GM19463 (cell line): ENCODE measurements at regions not wholly inside any gene's neighbourhood (a gene's known extent, or its start where the extent isn't known, plus 50 kb on each side); places are given as distances from the start of the nearest gene placed in this dataset.
A peak's percentile ranks its signal among the peaks of the same experiment; 100 is the strongest.

Experiments used
- ATAC-seq: cut with Tn5 transposase; IDR thresholded peaks from one replicate; pipeline ENCODE4 v1.9.1; 2021; ENCODE audit warnings: mild to moderate bottlenecking, moderate library complexity; ENCODE audit not compliant: unreplicated experiment

DNA sequence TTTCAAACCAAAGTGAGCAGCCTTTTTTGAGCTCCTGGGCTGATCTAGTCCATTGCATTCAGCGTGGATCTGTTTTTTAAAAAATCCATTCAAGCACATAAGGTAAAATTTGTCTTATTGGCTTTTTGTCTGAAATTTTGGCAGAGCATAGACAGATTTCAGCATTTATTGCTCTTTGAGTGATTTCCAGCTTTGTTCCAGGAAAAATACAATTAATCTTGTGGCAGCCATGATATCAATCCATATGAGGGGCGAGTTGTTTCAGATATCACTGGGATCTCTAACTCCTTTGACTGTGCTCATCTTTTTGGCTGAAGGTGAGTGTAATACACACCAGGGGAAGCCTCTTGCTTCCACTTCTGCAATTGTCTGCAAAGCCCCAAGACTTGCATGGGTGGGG is 523.9 kb downstream of the SLC4A3 start:
- no peak for ATAC-seq

DNA sequence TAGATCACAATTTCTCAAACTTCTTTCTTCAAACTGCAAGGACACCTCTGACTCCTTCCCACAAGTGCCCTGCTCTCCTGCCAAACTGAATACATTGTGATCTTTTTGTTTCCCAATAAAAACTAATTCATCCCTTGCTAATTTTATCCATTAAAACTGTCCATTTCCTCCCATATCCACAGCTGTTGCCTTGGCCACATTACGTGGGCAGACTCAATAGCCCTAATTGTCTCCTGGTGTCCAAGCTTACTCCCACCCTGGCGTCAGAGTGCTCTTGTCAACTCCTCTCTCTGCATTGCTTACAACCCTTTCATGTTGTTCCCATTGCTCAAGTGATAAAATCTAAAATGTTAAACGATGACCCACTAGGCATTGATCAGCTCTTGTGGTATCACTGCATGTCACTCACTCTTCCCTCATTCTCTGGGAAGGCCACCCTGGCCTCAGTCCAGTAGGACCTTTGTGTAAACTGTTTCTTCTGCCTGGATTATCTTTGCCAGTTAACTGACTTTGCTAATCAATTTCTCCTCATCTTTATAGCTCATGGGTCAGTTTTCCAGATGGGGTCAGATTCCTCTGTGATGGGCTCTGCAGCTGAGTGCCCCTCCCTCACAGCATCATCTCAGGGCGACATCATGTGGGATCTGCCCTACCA is 525.0 kb downstream of the SLC4A3 start:
- no peak for ATAC-seq

DNA sequence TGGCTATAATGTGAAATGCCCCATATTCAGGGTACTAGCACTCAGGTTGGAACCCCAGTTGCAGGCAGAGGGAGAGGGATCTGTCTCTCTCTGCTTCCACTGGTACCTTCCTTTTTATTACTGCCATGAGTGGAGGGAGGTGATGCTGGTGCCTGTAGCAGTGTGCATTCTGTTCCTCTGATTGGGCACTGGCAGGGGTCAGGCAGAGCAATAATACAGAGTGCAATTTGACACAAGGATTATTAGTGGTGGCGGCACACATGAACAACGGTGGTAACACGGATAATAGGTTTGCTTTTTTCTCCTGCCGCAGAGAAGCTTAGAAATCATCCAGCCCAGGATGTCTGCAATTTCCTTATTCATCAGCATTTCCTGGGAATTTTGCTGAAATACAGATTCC is 525.7 kb downstream of the SLC4A3 start:
- no peak for ATAC-seq

DNA sequence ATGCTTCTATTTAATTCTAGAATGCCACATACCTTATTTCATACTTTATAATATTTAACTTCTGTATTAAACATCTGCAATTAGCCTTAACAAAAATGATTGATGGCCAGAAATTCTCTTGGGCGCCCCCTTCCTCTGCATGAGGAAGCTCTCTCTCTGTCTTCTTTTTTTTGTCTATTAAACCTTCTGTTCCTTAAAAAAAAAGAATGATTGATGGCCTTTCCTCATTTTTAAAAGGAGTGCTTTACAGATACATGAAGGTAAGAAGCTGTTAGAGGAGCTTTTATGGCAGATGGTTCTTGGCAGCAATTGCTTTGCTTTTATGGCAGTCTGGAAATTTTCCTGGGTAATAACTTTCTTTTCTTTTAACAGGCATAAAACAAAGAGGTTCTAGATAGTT is 526.9 kb downstream of the SLC4A3 start:
- no peak for ATAC-seq

DNA sequence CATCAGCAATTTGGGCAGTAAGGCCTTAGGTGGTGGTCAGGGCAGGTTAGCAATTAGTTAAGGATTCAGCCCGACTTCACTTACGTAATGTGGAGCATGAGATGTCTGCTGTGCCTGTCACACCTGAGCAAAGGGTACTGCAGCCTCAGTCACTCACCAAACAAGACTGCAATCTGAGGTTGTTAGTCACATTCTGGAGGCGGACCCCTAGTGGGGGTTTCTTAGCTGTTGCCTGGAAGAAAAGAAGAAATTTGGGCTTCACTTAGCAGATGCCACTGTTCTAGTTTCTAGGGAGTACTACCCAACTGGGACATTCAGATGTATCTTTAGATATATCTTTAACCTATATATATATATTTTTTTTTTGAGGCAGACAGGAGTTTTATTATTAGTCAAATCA is 529.9 kb downstream of the SLC4A3 start:
- no peak for ATAC-seq

DNA sequence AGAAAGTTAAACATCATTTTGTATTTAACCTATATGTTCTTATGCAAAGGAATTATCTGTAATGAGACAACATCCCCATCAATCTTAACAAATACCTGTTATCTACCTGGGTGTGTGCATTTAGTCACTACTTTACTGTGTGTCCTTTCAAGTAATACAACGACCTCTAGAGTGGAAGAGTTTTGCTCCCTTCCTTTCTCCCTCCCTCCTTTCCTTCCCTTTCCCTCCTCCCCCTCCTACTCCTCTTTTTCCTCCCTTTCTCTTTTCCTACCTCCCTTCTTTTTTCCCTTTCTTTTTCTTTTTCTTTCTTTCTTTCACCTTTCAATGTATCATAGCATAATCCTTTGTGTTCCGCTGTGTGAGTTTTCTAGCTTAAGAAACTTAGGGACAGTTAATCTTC is 532.3 kb downstream of the SLC4A3 start:
- ATAC-seq, result no peak

DNA sequence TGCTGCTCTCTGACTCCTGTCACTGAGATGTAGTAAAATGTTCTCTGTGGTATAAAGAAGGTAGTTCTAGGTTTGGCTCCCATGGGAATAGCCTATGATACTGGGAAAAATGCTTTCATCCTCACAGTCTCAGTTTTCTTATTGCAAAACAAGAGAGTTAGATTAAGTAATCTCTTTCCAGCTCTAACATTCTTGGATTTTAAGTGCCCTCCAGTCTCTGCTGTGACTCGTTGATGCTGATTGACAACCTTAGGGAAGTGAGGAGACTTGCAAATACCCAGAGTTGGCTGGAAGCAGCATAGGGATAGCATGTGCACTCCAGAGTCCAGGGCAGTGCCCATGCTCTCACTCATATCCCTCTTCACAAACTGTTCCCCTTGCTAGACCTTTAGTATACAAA is 534.9 kb downstream of the SLC4A3 start:
- no peak for ATAC-seq

DNA sequence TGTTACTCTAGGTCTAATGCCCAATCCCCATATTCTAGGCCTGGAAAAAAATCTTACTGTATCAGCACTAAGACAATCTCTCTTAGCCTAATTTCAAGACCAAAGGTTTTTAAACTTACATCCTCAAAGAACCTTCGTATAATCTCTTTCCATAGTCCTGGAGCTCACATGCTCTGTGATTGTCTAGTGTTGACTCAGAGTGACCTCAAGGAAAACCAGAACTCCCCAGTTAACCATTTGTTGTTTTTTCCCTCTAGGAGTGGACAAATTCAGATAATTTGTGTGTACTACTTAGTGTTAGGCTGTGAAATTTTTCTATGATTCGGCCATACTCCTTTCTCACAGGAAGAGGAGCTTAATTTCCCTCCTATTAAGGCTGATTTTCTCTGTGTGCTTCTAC is 536.1 kb downstream of the SLC4A3 start:
- ATAC-seq, result no peak

DNA sequence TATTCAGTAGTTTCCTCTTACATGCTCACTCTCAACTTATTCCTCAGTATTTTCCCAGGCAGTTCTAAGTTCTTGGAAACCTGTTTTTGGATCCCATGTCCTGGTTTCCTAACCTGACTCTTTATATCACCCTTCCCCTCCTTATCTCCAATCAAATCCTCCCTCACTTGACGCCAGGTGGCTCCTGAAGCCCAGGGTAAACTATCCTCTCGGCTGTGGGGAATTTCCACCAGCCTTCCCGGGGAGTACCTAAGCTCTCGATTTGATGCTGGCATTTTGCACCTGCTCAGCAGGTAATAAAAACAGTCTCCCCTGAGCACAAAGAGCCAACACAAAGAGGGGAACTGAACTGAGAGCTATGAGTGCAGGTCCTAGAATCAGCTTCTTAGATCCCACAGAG is 538.0 kb downstream of the SLC4A3 start:
- no peak for ATAC-seq

DNA sequence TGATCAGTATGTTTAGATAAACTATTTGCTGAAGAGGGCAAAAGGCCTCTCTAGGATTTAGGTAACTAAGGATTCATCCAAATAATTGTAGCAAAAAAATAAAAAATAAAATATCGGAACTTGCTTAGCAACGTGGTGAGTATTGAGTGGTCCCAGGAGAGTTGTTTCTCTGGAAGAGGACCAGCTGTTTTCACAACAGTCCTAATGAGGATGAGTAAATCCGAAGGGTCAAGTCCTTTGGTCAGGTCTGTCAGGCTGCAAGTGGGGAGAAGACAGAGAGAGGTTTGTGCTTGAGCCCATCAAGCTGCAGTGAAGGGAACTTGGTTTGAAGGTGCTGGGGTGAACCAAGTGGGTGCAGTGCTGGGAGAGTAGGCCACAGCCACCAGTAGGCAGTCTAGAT is 539.2 kb downstream of the SLC4A3 start:
- no peak for ATAC-seq

DNA sequence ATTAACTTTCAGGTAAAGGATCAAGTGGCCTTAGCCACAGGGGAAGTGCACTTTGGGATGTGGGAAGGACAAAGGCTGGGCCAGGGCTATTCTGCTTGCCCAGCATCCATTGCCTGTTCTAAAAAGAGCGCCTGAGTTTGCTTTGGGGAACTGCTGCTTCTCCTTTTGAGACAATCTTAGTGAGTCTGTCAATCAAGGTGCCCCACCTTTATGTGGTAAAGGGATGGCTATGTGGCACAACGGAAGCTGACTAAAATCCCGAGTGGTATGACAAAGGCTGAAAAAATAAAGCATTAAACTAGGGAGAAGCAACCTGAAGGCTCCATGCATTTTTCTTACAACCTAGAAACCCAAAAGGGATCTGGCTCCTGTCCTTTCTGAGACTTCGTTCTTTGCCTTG is 540.5 kb downstream of the SLC4A3 start:
- ATAC-seq, result no peak

DNA sequence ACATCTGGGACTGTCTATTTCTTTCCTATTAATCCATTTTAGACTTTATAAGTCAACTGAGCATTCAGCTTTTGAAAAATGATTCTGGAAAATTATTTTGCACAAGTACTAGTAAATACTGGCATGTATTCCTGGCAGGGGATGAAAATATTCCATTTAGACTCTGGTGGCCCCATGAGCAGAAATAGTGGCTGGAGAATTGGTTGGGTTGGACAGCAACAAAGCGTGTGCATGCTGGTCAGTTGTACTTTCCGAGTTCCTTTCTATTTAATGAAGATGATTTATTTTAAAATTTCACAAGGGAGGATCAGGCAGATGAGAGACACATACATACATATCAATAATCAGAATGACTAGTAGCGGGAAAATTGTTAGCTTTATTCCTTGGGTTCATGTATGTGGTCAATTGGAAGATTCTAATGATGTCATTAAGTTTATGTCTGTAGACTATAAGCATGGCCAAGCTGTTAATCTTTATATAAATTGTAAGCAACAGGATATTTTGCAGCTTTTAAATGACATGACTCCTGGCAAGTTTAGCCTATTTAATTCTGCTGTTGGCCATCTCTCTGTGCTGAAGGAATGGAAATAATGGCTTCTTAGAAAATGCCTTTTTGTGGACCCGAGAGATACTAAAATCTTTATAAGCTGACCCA is 541.6 kb downstream of the SLC4A3 start:
- ATAC-seq, result no peak

DNA sequence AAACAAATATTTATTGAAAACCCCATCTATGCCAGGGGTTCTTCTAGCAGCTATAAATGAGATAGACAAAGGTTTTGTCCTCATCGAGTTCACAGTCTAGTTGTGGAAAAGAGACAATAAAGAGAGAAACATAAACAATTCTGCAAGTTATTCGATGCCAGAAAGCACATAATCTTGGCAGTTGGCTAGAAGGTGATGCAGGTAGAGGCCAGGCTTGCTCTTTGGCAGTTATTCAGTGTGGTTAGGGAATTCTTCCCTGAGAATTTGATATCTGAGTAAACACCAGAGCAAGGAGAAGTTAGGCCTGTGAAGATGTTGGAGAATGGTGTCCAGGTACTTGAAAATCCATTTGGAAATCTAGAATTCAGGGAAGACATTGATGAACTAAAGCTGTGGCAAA is 547.4 kb downstream of the SLC4A3 start:
- no peak for ATAC-seq

DNA sequence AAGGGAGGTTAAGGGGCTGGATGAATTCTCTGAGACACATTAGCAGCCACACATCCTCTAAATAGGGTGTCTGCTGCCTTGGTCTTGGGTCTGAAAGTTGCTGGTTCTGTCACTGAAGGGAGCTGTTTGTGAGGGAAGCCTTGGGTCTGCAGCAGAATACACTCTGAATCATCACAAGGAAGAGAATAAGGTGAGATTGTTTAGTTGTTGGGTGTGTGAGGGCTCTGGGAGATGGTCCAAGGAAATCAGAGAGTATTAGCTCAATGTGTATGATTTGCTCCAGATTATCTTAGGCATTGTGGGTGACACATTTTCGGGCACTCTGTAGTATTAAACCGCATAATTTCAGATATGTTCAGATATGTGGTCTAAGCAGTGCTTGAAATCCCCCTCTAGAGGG is 548.5 kb downstream of the SLC4A3 start:
- no peak for ATAC-seq

DNA sequence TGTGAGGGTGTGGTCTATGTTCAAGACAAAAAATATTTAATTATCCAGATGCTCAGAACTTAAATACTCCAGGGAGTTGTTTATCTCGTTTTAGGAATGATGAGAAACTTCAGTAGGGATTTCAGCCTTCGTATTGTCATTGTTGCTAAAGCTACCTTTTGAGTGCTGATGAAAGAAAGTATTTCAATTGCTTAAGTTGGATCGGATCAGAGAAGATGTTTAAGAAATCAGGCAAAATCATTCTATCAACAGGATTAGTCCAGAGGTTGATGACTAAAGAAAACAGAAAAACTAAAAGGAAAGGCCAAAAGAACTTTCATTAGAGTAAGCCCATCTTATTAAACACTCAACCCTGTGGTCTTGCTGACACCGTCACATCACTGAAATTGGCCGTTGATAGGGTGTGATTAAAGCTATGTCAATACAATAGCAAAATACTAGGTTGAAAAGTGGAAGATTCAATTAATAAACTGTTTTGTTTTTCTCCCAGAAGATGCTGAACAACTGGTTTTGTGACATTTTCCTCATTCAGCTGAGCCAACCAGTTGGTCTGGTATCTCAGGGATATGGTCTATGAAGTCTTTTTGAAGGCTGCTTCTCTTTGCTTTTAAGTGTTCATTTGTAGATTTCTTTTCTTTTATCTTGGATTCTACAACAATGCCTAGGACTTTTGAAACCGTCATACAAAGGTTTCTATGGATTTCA is 551.7 kb downstream of the SLC4A3 start:
- ATAC-seq, result no peak

DNA sequence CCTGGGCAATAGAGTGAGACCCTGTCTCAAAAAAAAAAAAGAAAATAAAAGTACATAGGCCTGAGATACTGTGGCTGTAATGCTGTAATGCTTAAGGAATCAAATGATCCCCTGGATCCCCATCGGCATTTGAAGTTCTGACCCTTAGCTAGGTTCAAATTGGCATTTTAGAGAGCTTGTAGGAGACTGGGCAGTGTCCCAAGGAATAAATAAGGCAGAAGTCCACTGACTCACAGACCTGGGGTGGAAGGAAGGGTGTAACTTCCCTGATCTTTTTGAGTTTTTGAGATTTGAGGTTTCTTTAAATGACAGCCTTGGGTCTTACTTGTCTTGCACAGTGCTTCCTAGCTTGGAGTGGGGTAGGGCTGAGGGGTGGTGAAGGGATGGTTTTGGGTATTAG is 553.7 kb downstream of the SLC4A3 start:
- ATAC-seq, result no peak

DNA sequence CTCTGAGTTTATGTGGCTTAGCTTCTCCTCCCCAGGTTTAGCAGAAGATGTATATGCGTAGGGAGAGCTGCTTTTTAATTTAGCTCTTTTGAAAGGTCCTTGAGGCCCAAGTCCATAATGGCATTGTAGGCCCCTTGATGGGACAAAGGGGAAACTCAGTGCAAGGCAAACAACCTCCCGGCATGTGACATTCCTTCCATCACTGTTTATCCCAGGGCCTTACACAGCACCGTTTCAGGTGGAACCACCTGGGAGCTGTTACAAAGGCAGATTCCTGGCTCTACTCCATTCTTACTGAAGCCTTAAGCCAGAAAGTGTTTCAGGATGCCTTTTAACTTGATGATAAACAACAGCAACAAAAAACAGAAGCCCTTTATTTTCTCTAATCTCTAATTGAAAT is 555.4 kb downstream of the SLC4A3 start:
- no peak for ATAC-seq

DNA sequence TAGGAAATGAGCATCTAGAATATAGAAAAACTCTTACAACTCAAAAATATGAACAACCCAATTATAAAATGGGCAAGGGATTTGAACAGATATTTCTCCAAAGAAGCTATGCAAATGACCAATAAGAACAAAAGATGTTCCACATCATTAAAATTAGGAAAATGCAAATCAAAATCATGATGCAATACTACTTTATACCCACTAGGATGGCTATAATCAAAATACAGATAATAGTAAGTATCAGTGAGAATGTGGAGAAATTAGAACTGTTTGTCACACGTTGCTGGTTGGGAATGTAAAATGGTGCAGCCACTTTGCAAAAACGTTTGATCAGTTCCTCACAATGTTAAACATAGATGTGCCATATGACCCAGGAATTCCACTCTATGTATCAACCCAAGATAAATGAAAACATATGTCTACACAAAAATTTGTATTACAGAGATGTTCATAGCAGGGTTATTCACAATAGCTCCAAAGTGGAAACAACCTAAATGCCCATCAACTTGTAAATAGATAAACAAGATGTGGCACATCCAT is 558.4 kb downstream of the SLC4A3 start:
- no peak for ATAC-seq

DNA sequence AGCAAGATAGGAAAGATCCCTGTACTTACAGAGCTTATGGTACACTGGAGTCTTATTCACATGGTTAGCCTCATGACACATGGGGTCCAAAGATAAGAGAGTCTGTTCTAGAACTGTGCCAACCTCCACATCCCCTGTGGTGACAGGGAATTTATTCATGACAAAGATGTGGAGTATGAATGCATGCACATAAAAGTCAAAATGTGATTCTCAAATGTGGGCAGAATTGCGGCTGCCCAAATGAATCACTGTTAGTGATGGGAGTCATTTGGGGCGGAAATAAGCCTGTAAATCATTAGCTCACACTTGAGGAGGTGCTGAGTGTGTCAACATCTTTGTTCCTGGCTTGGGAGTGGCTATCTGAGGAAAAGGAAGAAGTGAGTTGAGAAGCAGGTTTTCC is 560.6 kb downstream of the SLC4A3 start:
- peak; percentile 90 for ATAC-seq

DNA sequence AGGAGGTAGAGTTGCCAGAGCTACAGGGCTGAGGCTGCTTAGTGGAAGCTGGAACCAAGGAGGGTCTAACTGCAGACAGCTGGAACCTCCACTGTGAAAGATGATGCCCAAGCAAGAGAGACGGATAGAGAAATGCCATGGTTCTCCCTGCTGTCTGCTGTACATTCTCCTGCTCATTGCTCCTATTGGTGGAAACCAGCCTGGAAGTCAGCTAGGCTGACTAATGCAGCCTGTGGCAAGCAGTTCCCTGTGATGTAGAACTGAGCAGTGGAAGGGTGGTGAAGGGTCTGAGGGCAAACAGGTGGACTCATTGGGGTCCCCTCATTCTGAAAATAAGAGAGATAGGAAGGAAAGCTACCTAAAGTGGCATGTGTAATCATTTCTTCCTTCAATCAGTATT is 563.6 kb downstream of the SLC4A3 start:
- no peak for ATAC-seq

DNA sequence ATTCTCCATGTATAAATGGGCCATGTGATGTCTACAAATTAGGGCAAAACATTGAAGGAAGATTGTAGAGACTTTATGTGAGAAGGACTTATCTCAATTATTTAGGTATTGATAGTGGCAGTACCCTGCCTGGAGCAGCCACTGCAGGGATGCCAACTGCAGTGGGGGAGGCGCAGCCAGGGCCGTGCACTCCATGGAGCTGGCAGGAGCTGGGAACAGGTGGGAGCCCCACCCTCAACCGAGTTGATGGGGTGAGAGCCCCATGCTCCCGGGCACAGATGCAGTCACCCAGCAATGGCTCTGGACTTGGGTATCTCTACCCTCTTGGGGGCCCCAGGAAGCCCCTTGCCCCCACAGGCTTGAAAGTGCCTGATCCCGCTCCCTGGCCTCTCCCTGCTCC is 564.3 kb downstream of the SLC4A3 start:
- no peak for ATAC-seq
